Tongue (tissue), 1 donor: ENCODE measurements at regions not wholly inside any gene's neighbourhood (a gene's known extent, or its start where the extent isn't known, plus 50 kb on each side); places are given as distances from the start of the nearest gene placed in this dataset.

Experiments
- DNase-seq: peaks from one replicate; pipeline ENCODE4 v3.0.0-alpha.2; 2015

- DNase-seq = no peak
These were observed 437.0 kb downstream of the SIPA1L2 start for GRCh38 chr1:232192781-232193450.

- DNase-seq = no peak
These were observed 438.4 kb downstream of the SIPA1L2 start for GRCh38 chr1:232191560-232191959.

GRCh38 chr1:232188318-232188717 lies 441.6 kb downstream of the SIPA1L2 start:
- DNase-seq = no peak

- DNase-seq = no peak
These were observed 443.0 kb downstream of the SIPA1L2 start for GRCh38 chr1:232186931-232187330.

GRCh38 chr1:232184561-232185530 lies 445.1 kb downstream of the SIPA1L2 start:
- DNase-seq = peak; percentile 27

- no peak for DNase-seq
These were observed 446.1 kb downstream of the SIPA1L2 start for GRCh38 chr1:232183802-232184201.

- no peak for DNase-seq
These were observed 446.6 kb downstream of the SIPA1L2 start for GRCh38 chr1:232183266-232183800.

- no peak for DNase-seq
These were observed 447.7 kb downstream of the SIPA1L2 start for GRCh38 chr1:232182236-232182635.

- no peak for DNase-seq
These were observed 449.2 kb downstream of the SIPA1L2 start for GRCh38 chr1:232180779-232181136.

- no peak for DNase-seq
These were observed 449.8 kb downstream of the SIPA1L2 start for GRCh38 chr1:232179896-232180778.

GRCh38 chr1:232178191-232178590 lies 451.7 kb downstream of the SIPA1L2 start:
- no peak for DNase-seq

- DNase-seq = no peak
These were observed 452.5 kb downstream of the SIPA1L2 start for GRCh38 chr1:232177438-232177837.

GRCh38 chr1:232176222-232176621 lies 453.7 kb downstream of the SIPA1L2 start:
- DNase-seq = no peak

- peak; percentile 28 for DNase-seq
These were observed 455.6 kb downstream of the SIPA1L2 start for GRCh38 chr1:232174306-232174705.

- DNase-seq = no peak
These were observed 457.4 kb downstream of the SIPA1L2 start for GRCh38 chr1:232172563-232172962.

GRCh38 chr1:232170909-232171308 lies 459.0 kb downstream of the SIPA1L2 start:
- DNase-seq = no peak

GRCh38 chr1:232169436-232169835 lies 460.5 kb downstream of the SIPA1L2 start:
- no peak for DNase-seq

GRCh38 chr1:232168508-232168907 lies 461.4 kb downstream of the SIPA1L2 start:
- no peak for DNase-seq

- DNase-seq = no peak
These were observed 463.0 kb downstream of the SIPA1L2 start for GRCh38 chr1:232166942-232167341.

GRCh38 chr1:232164078-232164963 lies 465.6 kb downstream of the SIPA1L2 start:
- DNase-seq = no peak

GRCh38 chr1:232163533-232163932 lies 466.4 kb downstream of the SIPA1L2 start:
- no peak for DNase-seq
